ENCODE measurements at regions not wholly inside any gene's neighbourhood (a gene's known extent, or its start where the extent isn't known, plus 50 kb on each side); places are given as distances from the start of the nearest gene placed in this dataset.

- no peak for TF ChIP-seq CTCF (IDR thresholded peaks at IDR 0.05 in 4 of 5, conservative IDR thresholded peaks at IDR 0.05 in 1 of 5)
- no peak for TF ChIP-seq POLR2A (IDR thresholded peaks at IDR 0.05)
Observed at GRCh38 chr21:34223376-34223775, 140.4 kb upstream of the KCNE2 start.

All from gastrocnemius medialis (tissue), 4 donors.